ENCODE measurements at regions not wholly inside any gene's neighbourhood (a gene's known extent, or its start where the extent isn't known, plus 50 kb on each side); places are given as distances from the start of the nearest gene placed in this dataset.
A peak's percentile ranks its signal among the peaks of the same experiment; 100 is the strongest.
"Not testable (repeated sequence)": the region's sequence is repeated elsewhere in the genome, so short reads cannot be mapped to it uniquely, and the experiment has no call there.

GRCh38 chr10:60614363-60614762 is 163.9 kb upstream of the CDK1 start:
- no peak for DNase-seq

- no peak for DNase-seq
Measured at GRCh38 chr10:60613434-60613833, 164.8 kb upstream of the CDK1 start.

- peak; percentile 8 for DNase-seq
Measured at GRCh38 chr10:60611291-60611747, 167.0 kb upstream of the CDK1 start.

- no peak for DNase-seq
Measured at GRCh38 chr10:60607372-60607771, 170.9 kb upstream of the CDK1 start.

- DNase-seq: no peak
Measured at GRCh38 chr10:60606343-60607080, 171.8 kb upstream of the CDK1 start.

- no peak for DNase-seq
Measured at GRCh38 chr10:60605476-60605875, 172.8 kb upstream of the CDK1 start.

- DNase-seq: no peak
Measured at GRCh38 chr10:60604342-60604741, 173.9 kb upstream of the CDK1 start.

- no peak for DNase-seq
Measured at GRCh38 chr10:60597513-60597912, 180.8 kb upstream of the CDK1 start.

- no peak for DNase-seq
Measured at GRCh38 chr10:60595852-60596251, 182.4 kb upstream of the CDK1 start.

- no peak for DNase-seq
Measured at GRCh38 chr10:60594476-60595051, 183.7 kb upstream of the CDK1 start.

- DNase-seq: no peak
Measured at GRCh38 chr10:60591119-60591518, 187.2 kb upstream of the CDK1 start.

- DNase-seq: no peak
Measured at GRCh38 chr10:60589376-60589775, 188.9 kb upstream of the CDK1 start.

- not testable (repeated sequence) for DNase-seq
Measured at GRCh38 chr10:60581782-60582181, 192.1 kb upstream of the ANK3 start.

GRCh38 chr10:60578217-60578616 is 188.5 kb upstream of the ANK3 start:
- DNase-seq: no peak

- DNase-seq: no peak
Measured at GRCh38 chr10:60576130-60577069, 186.7 kb upstream of the ANK3 start.

GRCh38 chr10:60575105-60575504 is 185.4 kb upstream of the ANK3 start:
- no peak for DNase-seq

GRCh38 chr10:60574388-60574787 is 184.7 kb upstream of the ANK3 start:
- DNase-seq: no peak

GRCh38 chr10:60573336-60573735 is 183.7 kb upstream of the ANK3 start:
- peak; percentile 45 for DNase-seq

- peak; percentile 17 for DNase-seq
Measured at GRCh38 chr10:60572511-60573194, 183.0 kb upstream of the ANK3 start.

- DNase-seq: no peak
Measured at GRCh38 chr10:60570896-60571295, 181.2 kb upstream of the ANK3 start.

- DNase-seq: no peak
Measured at GRCh38 chr10:60570272-60570865, 180.7 kb upstream of the ANK3 start.

GRCh38 chr10:60569681-60570080 is 180.0 kb upstream of the ANK3 start:
- no peak for DNase-seq

- DNase-seq: no peak
Measured at GRCh38 chr10:60566096-60566495, 176.4 kb upstream of the ANK3 start.

All from stimulated activated CD4-positive, alpha-beta T cell treated with anti-CD3 and anti-CD28 coated beads, Interleukin-12 subunit alpha, Interleukin-12 subunit beta, amount 100 ng/mL, for 4 hours (primary cell).